Caco-2 (cell line): ENCODE measurements at regions not wholly inside any gene's neighbourhood (a gene's known extent, or its start where the extent isn't known, plus 50 kb on each side); places are given as distances from the start of the nearest gene placed in this dataset.
A peak's percentile ranks its signal among the peaks of the same experiment; 100 is the strongest.

Source experiments
- BruUV-seq: library from RNA; stranded (reverse); fragments of 400-500 nt; replicated peaks from 2 replicates; lab custom pipeline; 2021; lab: Mats Ljungman, UMichigan
- CTCF ChIA-PET: fragments of 300-600 bp; sonication (Branson Sonifier 250); formaldehyde crosslinking; loops from one replicate; lab custom pipeline; 2022; ENCODE audit warnings: antibody characterized with exemption; lab: Charles Lee
- POLR2A ChIA-PET: fragments of 300-600 bp; sonication (Branson Sonifier 250); formaldehyde crosslinking; loops from one replicate; lab custom pipeline; 2022; ENCODE audit warnings: antibody characterized with exemption; lab: Charles Lee
- DNase-seq, 2 experiments: peaks; one replicate each; pipeline versions ENCODE4 v3.0.0 to v3.0.0-alpha.2; 2020 to 2022
- H3K27me3 ChIP-seq: replicated peaks from 2 replicates; pipeline ENCODE4 v1.6.0; 2011; ENCODE audit warnings: low read length; ENCODE audit not compliant: control insufficient read depth, insufficient read depth
- H3K36me3 ChIP-seq: 2 replicates; pipeline ENCODE4 v1.5.1; 2011; ENCODE audit warnings: low read length; ENCODE audit not compliant: control insufficient read depth, insufficient read depth
- H3K4me1 ChIP-seq: fragments of 250-450 bp; sonication (Bioruptor Pico); 2 replicates; pipeline ENCODE4 v1.5.1; 2020; ENCODE audit warnings: mild to moderate bottlenecking
- H3K4me3 ChIP-seq: 2 replicates; pipeline ENCODE4 v1.5.1; 2011; ENCODE audit warnings: low read depth, mild to moderate bottlenecking, control low read depth, low read length
- H3K9me3 ChIP-seq: fragments of 250-450 bp; sonication (Bioruptor Pico); 2 replicates; pipeline ENCODE4 v1.5.1; 2020; ENCODE audit warnings: mild to moderate bottlenecking, moderate library complexity
- H3K27ac Mint-ChIP-seq: one replicate; pipeline ENCODE4 v1.8.0; 2022; ENCODE audit warnings: mixed read lengths; ENCODE audit not compliant: unreplicated experiment
- H3K27me3 Mint-ChIP-seq: one replicate; pipeline ENCODE4 v1.8.0; 2022; ENCODE audit warnings: mixed read lengths; ENCODE audit not compliant: insufficient read depth, unreplicated experiment
- H3K36me3 Mint-ChIP-seq: one replicate; pipeline ENCODE4 v1.8.0; 2022; ENCODE audit warnings: mild to moderate bottlenecking, mixed read lengths; ENCODE audit not compliant: insufficient read depth, unreplicated experiment
- H3K4me1 Mint-ChIP-seq: one replicate; pipeline ENCODE4 v1.8.0; 2022; ENCODE audit warnings: low read depth, mixed read lengths; ENCODE audit not compliant: unreplicated experiment
- H3K4me3 Mint-ChIP-seq: one replicate; pipeline ENCODE4 v1.8.0; 2022; ENCODE audit warnings: mild to moderate bottlenecking, moderate library complexity, mixed read lengths; ENCODE audit not compliant: unreplicated experiment
- H3K9me3 Mint-ChIP-seq: one replicate; pipeline ENCODE4 v1.8.0; 2022; ENCODE audit warnings: mixed read lengths; ENCODE audit not compliant: unreplicated experiment
- intact Hi-C: fragments of 100-400 bp; cut with micrococcal nuclease; formaldehyde crosslinking; loops from one replicate; pipeline ENCODE4 v1.10.0; 2022; ENCODE audit not compliant: unreplicated experiment
- TF ChIP-seq, protein P1 (sequence below), 2 experiments: fragments of 200-600 bp in 1 of 2; IDR thresholded peaks; 1 replicate in 1 of 2; 2 replicates in 1 of 2; pipeline versions ENCODE4 v1.5.1 to v1.8.0; 2011 to 2022; ENCODE audit warnings: antibody characterized with exemption in 1 of 2, control low read depth in 1 of 2, inconsistent platforms in 1 of 2, low read depth in 1 of 2, low read length in 1 of 2, mild to moderate bottlenecking in 1 of 2, moderate library complexity in 1 of 2; ENCODE audit not compliant: insufficient read depth in 1 of 2, severe bottlenecking in 1 of 2, unreplicated experiment in 1 of 2

DNA sequence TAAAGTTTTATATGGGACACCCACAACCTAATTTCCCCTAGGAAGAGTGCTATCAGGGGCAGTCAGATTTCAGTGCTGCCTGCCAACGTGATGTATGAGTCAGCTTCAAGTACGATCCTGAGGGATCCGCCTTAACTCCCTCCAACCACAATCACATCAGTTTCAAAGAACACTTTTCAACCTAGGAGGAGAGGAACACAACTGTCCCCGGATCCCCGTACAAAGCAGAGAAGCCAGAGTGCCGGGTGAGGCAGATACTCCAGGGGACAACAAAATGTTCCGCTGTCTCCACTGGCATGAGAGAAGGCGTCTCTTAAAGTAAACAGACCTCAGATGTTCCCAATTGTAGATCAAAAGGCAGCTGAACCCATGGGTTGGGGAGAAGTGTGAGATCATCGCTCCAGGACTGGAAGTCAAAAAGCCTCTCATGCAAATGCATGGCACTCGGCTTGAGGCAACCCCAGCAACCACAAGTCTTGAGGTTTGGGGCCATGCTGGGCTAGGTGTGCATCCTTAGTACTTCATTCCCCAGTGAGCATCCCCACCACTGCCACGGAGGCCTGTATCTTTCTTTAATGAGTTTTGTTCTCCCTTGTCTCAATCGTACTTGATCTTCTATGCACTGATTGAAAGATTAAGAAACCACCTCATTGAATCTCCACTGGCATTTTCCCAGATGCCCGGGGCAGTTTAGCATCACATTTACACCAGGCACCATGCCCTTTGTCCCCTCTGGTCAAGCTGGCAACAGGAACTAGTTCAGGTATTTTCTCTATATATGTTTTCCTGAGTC is 91.0 kb upstream of the CCBE1 start:
- Mint-ChIP-seq H3K4me3 (no peak overlapping the region), H3K9me3 (no peaks in the 10 kb centered on the region), H3K4me1 (peaks cover 3% of the 10 kb centered on the region), H3K27ac (no peak overlapping the region), H3K36me3 (no peaks in the 10 kb centered on the region), H3K27me3 (peaks cover 2% of the 10 kb centered on the region)
- DNase-seq = no peak
- no peaks in the 10 kb centered on the region for H3K27me3 ChIP-seq
- H3K36me3 ChIP-seq = no peaks in the 10 kb centered on the region
- POLR2A ChIA-PET = no interaction called here
- no TSS peak for BruUV-seq
- no peak overlapping the region for H3K4me3 ChIP-seq
- TF ChIP-seq, protein P1, sequence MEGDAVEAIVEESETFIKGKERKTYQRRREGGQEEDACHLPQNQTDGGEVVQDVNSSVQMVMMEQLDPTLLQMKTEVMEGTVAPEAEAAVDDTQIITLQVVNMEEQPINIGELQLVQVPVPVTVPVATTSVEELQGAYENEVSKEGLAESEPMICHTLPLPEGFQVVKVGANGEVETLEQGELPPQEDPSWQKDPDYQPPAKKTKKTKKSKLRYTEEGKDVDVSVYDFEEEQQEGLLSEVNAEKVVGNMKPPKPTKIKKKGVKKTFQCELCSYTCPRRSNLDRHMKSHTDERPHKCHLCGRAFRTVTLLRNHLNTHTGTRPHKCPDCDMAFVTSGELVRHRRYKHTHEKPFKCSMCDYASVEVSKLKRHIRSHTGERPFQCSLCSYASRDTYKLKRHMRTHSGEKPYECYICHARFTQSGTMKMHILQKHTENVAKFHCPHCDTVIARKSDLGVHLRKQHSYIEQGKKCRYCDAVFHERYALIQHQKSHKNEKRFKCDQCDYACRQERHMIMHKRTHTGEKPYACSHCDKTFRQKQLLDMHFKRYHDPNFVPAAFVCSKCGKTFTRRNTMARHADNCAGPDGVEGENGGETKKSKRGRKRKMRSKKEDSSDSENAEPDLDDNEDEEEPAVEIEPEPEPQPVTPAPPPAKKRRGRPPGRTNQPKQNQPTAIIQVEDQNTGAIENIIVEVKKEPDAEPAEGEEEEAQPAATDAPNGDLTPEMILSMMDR (IDR thresholded peaks at IDR 0.05; ENCODE audit: insufficient read depth in 1 of 2, low read depth in 1 of 2, low read length in 1 of 2, severe bottlenecking in 1 of 2, unreplicated experiment in 1 of 2) = no peak
- no peaks in the 10 kb centered on the region for H3K9me3 ChIP-seq
- CTCF ChIA-PET = no interaction called here
- intact Hi-C loops = no loop called here
- H3K4me1 ChIP-seq = no peaks in the 10 kb centered on the region

GRCh38 chr18:59784694-59785093 is 87.5 kb upstream of the CCBE1 start:
- H3K4me1 ChIP-seq = no peaks in the 10 kb centered on the region
- H3K27me3 Mint-ChIP-seq = peaks cover 6% of the 10 kb centered on the region

DNA sequence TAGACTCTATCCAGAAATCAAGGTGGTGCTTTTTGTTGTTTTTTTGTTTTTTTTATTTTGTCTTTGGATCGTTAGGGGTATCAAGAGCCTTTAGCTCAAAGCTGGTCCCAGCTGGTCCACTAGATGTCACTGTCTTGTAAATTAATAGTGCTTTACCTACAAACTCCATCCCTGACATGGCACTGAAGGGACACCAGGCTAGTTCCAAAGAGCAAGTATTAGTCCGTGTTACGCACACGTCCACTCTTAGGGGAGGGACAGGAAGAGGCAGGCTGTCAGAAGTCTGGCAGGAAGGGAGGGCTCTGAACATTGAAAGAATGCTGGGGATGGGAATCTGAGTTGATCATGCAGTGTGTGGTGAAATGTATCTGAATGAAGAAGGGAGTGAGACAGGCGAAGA is 85.9 kb upstream of the CCBE1 start:
- no peaks in the 10 kb centered on the region for H3K9me3 Mint-ChIP-seq
- H3K4me1 Mint-ChIP-seq = peaks cover 6% of the 10 kb centered on the region
- DNase-seq = peak; percentile 22 to 27
- no TSS peak for BruUV-seq
- Histone ChIP-seq H3K9me3 (no peaks in the 10 kb centered on the region), H3K27me3 (no peaks in the 10 kb centered on the region), H3K36me3 (no peaks in the 10 kb centered on the region), H3K4me1 (no peaks in the 10 kb centered on the region), H3K4me3 (no peak overlapping the region)
- peaks cover 6% of the 10 kb centered on the region for H3K27me3 Mint-ChIP-seq
- H3K4me3 Mint-ChIP-seq = no peak overlapping the region
- no peaks in the 10 kb centered on the region for H3K36me3 Mint-ChIP-seq
- CTCF ChIA-PET = interaction anchor here (1.0 kb wide), 1 partner anchor 40 kb away, joined by 7 read pairs; no protein-coding TSS in a partner anchor
- intact Hi-C loops = loop anchor here (1.0 kb wide), 1 partner anchor 40 kb away; no protein-coding TSS in a partner anchor
- TF ChIP-seq, protein P1 (IDR thresholded peaks at IDR 0.05; ENCODE audit: insufficient read depth in 1 of 2, low read depth in 1 of 2, low read length in 1 of 2, severe bottlenecking in 1 of 2, unreplicated experiment in 1 of 2) = peak; percentile 12 to 22
- no peak overlapping the region for H3K27ac Mint-ChIP-seq
- POLR2A ChIA-PET = no interaction called here

More at GRCh38 chr18:59784694-59785093, 87.5 kb upstream of the CCBE1 start:
- no peak for DNase-seq
- ChIA-PET CTCF (no interaction called here), POLR2A (no interaction called here)
- no peak overlapping the region for H3K4me3 Mint-ChIP-seq
- Histone ChIP-seq H3K27me3 (no peaks in the 10 kb centered on the region), H3K4me3 (no peak overlapping the region), H3K9me3 (no peaks in the 10 kb centered on the region), H3K36me3 (no peaks in the 10 kb centered on the region)
- peaks cover 6% of the 10 kb centered on the region for H3K4me1 Mint-ChIP-seq
- no peaks in the 10 kb centered on the region for H3K36me3 Mint-ChIP-seq
- no peaks in the 10 kb centered on the region for H3K9me3 Mint-ChIP-seq
- BruUV-seq = no TSS peak
- H3K27ac Mint-ChIP-seq = no peak overlapping the region
- intact Hi-C loops = no loop called here
- TF ChIP-seq, protein P1 (IDR thresholded peaks at IDR 0.05; ENCODE audit: insufficient read depth in 1 of 2, low read depth in 1 of 2, low read length in 1 of 2, severe bottlenecking in 1 of 2, unreplicated experiment in 1 of 2) = no peak
